GM23338 (cell line): ENCODE measurements at regions not wholly inside any gene's neighbourhood (a gene's known extent, or its start where the extent isn't known, plus 50 kb on each side); places are given as distances from the start of the nearest gene placed in this dataset.

Experiments
- ATAC-seq: fragments of 200-7000 bp; cut with Tn5 transposase; 3 replicates; pipeline ENCODE4 v1.9.1; 2020
- DNase-seq: peaks from one replicate; pipeline ENCODE4 v3.0.0-alpha.2; 2015; ENCODE audit warnings: low spot score
- H2AFZ ChIP-seq: fragments of 200-600 bp; sonication (generic); 2 replicates; pipeline ENCODE4 v1.8.0; 2016; ENCODE audit warnings: antibody characterized with exemption, mild to moderate bottlenecking, moderate library complexity
- H3F3A ChIP-seq: fragments of 200-600 bp; sonication (generic); replicated peaks from 2 replicates; pipeline ENCODE4 v1.8.0; 2017; ENCODE audit warnings: antibody characterized with exemption, mixed run types, low read depth
- H3K27ac ChIP-seq: fragments of 200-600 bp; sonication (generic); 2 replicates; pipeline ENCODE4 v1.6.1; 2016; ENCODE audit warnings: low read depth
- H3K27me3 ChIP-seq: fragments of 200-600 bp; sonication (generic); 2 replicates; pipeline ENCODE4 v1.8.0; 2016; ENCODE audit warnings: mild to moderate bottlenecking, mixed run types, moderate library complexity; ENCODE audit not compliant: insufficient read depth
- H3K36me3 ChIP-seq: fragments of 200-600 bp; sonication (generic); 2 replicates; pipeline ENCODE4 v1.8.0; 2016; ENCODE audit warnings: mild to moderate bottlenecking; ENCODE audit not compliant: insufficient read depth
- H3K4me1 ChIP-seq: fragments of 200-600 bp; sonication (generic); 2 replicates; pipeline ENCODE4 v1.8.0; 2016; ENCODE audit warnings: mild to moderate bottlenecking, moderate library complexity; ENCODE audit not compliant: insufficient read depth
- H3K4me2 ChIP-seq: fragments of 200-600 bp; sonication (generic); 2 replicates; pipeline ENCODE4 v1.7.1; 2017; ENCODE audit warnings: mixed run types
- H3K4me3 ChIP-seq: fragments of 200-600 bp; sonication (generic); 2 replicates; pipeline ENCODE4 v1.6.1; 2016; ENCODE audit warnings: mixed run types
- H3K79me2 ChIP-seq: fragments of 200-600 bp; sonication (generic); replicated peaks from 2 replicates; pipeline ENCODE4 v1.8.0; 2017; ENCODE audit warnings: mild to moderate bottlenecking; ENCODE audit not compliant: insufficient read depth
- H3K9me2 ChIP-seq: fragments of 200-600 bp; sonication (generic); 2 replicates; pipeline ENCODE4 v1.8.0; 2017; ENCODE audit not compliant: insufficient read depth
- H4K20me1 ChIP-seq: fragments of 200-600 bp; sonication (generic); replicated peaks from 2 replicates; pipeline ENCODE4 v1.8.0; 2017; ENCODE audit warnings: mild to moderate bottlenecking; ENCODE audit not compliant: insufficient read depth
- H3K27ac Mint-ChIP-seq: 2 replicates; pipeline ENCODE4 v1.8.0; 2020; ENCODE audit warnings: inconsistent platforms, mild to moderate bottlenecking, moderate library complexity, mixed read lengths
- H3K27me3 Mint-ChIP-seq: 3 replicates; pipeline ENCODE4 v1.8.0; 2022; ENCODE audit warnings: low read depth, mild to moderate bottlenecking, moderate library complexity, mixed read lengths, inconsistent platforms; ENCODE audit not compliant: insufficient read depth, poor library complexity
- H3K36me3 Mint-ChIP-seq: 3 replicates; pipeline ENCODE4 v1.8.0; 2021; ENCODE audit warnings: low read depth, mild to moderate bottlenecking, inconsistent platforms, moderate library complexity, mixed read lengths
- H3K4me1 Mint-ChIP-seq: 3 replicates; pipeline ENCODE4 v1.8.0; 2020; ENCODE audit warnings: mild to moderate bottlenecking, inconsistent platforms, mixed read lengths
- H3K4me3 Mint-ChIP-seq: 3 replicates; pipeline ENCODE4 v1.8.0; 2021; ENCODE audit warnings: moderate library complexity, mild to moderate bottlenecking, inconsistent platforms, mixed read lengths
- H3K9me3 Mint-ChIP-seq: 3 replicates; pipeline ENCODE4 v1.8.0; 2020; ENCODE audit warnings: moderate library complexity, mild to moderate bottlenecking, inconsistent platforms, mixed read lengths
- CTCF ChIP-seq, 2 experiments: fragments of 200-600 bp in 1 of 2; sonication (generic) in 1 of 2; conservative IDR thresholded peaks; 2 replicates each; pipeline versions ENCODE4 v1.5.1 to v1.6.1; 2016 to 2017; ENCODE audit warnings: antibody characterized with exemption in 2 of 2, low read depth in 2 of 2, mild to moderate bottlenecking in 2 of 2, moderate library complexity in 1 of 2
- EZH2 ChIP-seq: fragments of 200-600 bp; sonication (generic); IDR thresholded peaks from one replicate; pipeline ENCODE4 v1.8.0; 2017; ENCODE audit warnings: antibody characterized with exemption, mild to moderate bottlenecking, low read depth; ENCODE audit not compliant: unreplicated experiment
- JUNB ChIP-seq: IDR thresholded peaks from one replicate; pipeline ENCODE4 v1.6.1; 2016; ENCODE audit warnings: antibody characterized with exemption; ENCODE audit not compliant: unreplicated experiment
- NANOG ChIP-seq: IDR thresholded peaks from 2 replicates; pipeline ENCODE4 v1.6.1; 2016; ENCODE audit warnings: antibody characterized with exemption, borderline replicate concordance
- POLR2AphosphoS5 ChIP-seq: IDR thresholded peaks from 2 replicates; pipeline ENCODE4 v1.6.1; 2016; ENCODE audit warnings: antibody characterized with exemption, low read depth
- REST ChIP-seq: IDR thresholded peaks from one replicate; pipeline ENCODE4 v1.6.1; 2018; ENCODE audit warnings: antibody characterized with exemption; ENCODE audit not compliant: unreplicated experiment
- STAT1 ChIP-seq: IDR thresholded peaks from one replicate; pipeline ENCODE4 v1.6.1; 2016; ENCODE audit warnings: antibody characterized with exemption; ENCODE audit not compliant: unreplicated experiment
- ZNF114 ChIP-seq: fragments of 250-450 bp; sonication (Bioruptor Pico); IDR thresholded peaks from 2 replicates; pipeline ENCODE4 v1.5.0; 2020; ENCODE audit warnings: mild to moderate bottlenecking, moderate library complexity
- ZNF331 ChIP-seq: fragments of 250-450 bp; sonication (Bioruptor Pico); IDR thresholded peaks from 2 replicates; pipeline ENCODE4 v1.5.0; 2020; ENCODE audit warnings: low read depth, mild to moderate bottlenecking, moderate library complexity
- ZNF462 ChIP-seq: fragments of 250-450 bp; sonication (Bioruptor Pico); IDR thresholded peaks from 2 replicates; pipeline ENCODE4 v1.5.0; 2020; ENCODE audit warnings: mild to moderate bottlenecking, moderate library complexity

- H3K4me3 ChIP-seq, result no peak overlapping the region
- no peaks in the 10 kb centered on the region for H3K36me3 ChIP-seq
- H3K9me3 Mint-ChIP-seq, result peaks cover 12% of the 10 kb centered on the region; the same call in 2 of the 3 replicates
- H3K4me1 ChIP-seq, result peaks cover 26% of the 10 kb centered on the region; the same call in 1 of the 2 replicates
- no peak for TF ChIP-seq REST
- no peak for TF ChIP-seq JUNB
- no peak for TF ChIP-seq NANOG
- TF ChIP-seq EZH2, result no peak
- no peak for TF ChIP-seq ZNF114 (CRISPR knock-in tag)
- no peak for TF ChIP-seq ZNF331 (CRISPR knock-in tag)
- ATAC-seq (no peak), DNase-seq (no peak)
- peaks cover 29% of the 10 kb centered on the region for H3K4me1 Mint-ChIP-seq
- no peak overlapping the region for H2AFZ ChIP-seq
- H3K79me2 ChIP-seq, result no peaks in the 10 kb centered on the region
- H3F3A ChIP-seq, result no peaks in the 10 kb centered on the region
- no peaks in the 10 kb centered on the region for H4K20me1 ChIP-seq
- H3K27ac ChIP-seq, result no peak overlapping the region
- no peak overlapping the region for H3K4me3 Mint-ChIP-seq
- no peaks in the 10 kb centered on the region for H3K27me3 ChIP-seq
- no peak overlapping the region for H3K4me2 ChIP-seq
- H3K27me3 Mint-ChIP-seq, result peaks cover 3% of the 10 kb centered on the region
- H3K9me2 ChIP-seq, result no peaks in the 10 kb centered on the region
- peaks cover 8% of the 10 kb centered on the region; the same call in 2 of the 3 replicates for H3K36me3 Mint-ChIP-seq
- H3K27ac Mint-ChIP-seq, result no peak overlapping the region
Observed at GRCh38 chrX:45454290-45454689, 253.6 kb upstream of the DIPK2B start.

GRCh38 chrX:45449982-45450381, 249.3 kb upstream of the DIPK2B start:
- no peak overlapping the region for H3K27ac Mint-ChIP-seq
- H3K9me3 Mint-ChIP-seq, result no peaks in the 10 kb centered on the region
- ATAC-seq, result no peak
- TF ChIP-seq NANOG, result no peak
- no peak for TF ChIP-seq STAT1
- TF ChIP-seq ZNF462 (CRISPR knock-in tag), result no peak
- no peak for TF ChIP-seq EZH2
- no peak for TF ChIP-seq CTCF (conservative IDR thresholded peaks at IDR 0.05; ENCODE audit: low read depth in 2 of 2)
- TF ChIP-seq ZNF114 (CRISPR knock-in tag), result no peak
- no peak for TF ChIP-seq ZNF331 (CRISPR knock-in tag)
- no peak for TF ChIP-seq POLR2AphosphoS5
- TF ChIP-seq JUNB, result no peak

More at GRCh38 chrX:45449982-45450381, 249.3 kb upstream of the DIPK2B start:
- Histone ChIP-seq H3F3A (no peaks in the 10 kb centered on the region), H3K27ac (no peak overlapping the region), H3K4me3 (no peak overlapping the region), H4K20me1 (no peaks in the 10 kb centered on the region), H3K4me1 (peaks cover 14% of the 10 kb centered on the region; the same call in 1 of the 2 replicates), H3K36me3 (no peaks in the 10 kb centered on the region), H3K27me3 (no peaks in the 10 kb centered on the region), H3K9me2 (no peaks in the 10 kb centered on the region), H3K4me2 (no peak overlapping the region), H2AFZ (no peak overlapping the region), H3K79me2 (no peaks in the 10 kb centered on the region)
- peaks cover 20% of the 10 kb centered on the region for H3K4me1 Mint-ChIP-seq
- peaks cover 2% of the 10 kb centered on the region for H3K27me3 Mint-ChIP-seq
- no peak overlapping the region for H3K4me3 Mint-ChIP-seq
- DNase-seq, result no peak
- H3K36me3 Mint-ChIP-seq, result no peaks in the 10 kb centered on the region
